GM12874 (cell line): ENCODE measurements at regions not wholly inside any gene's neighbourhood (a gene's known extent, or its start where the extent isn't known, plus 50 kb on each side); places are given as distances from the start of the nearest gene placed in this dataset.

ENCODE experiments used
- CTCF ChIP-seq: IDR thresholded peaks from 2 replicates; pipeline ENCODE4 v1.5.1; 2011; ENCODE audit warnings: low read depth, mild to moderate bottlenecking, control low read depth, low read length, moderate library complexity; ENCODE audit not compliant: insufficient read depth

- no peak for TF ChIP-seq CTCF
These were observed 150.7 kb upstream of the KLF7 start for GRCh38 chr2:207316484-207316883.

GRCh38 chr2:207316906-207317305, 151.2 kb upstream of the KLF7 start:
- no peak for TF ChIP-seq CTCF

- no peak for TF ChIP-seq CTCF
These were observed 151.7 kb upstream of the KLF7 start for GRCh38 chr2:207317378-207317984.

- TF ChIP-seq CTCF, result no peak
These were observed 152.5 kb upstream of the KLF7 start for GRCh38 chr2:207318181-207318628.

- TF ChIP-seq CTCF, result no peak
These were observed 153.6 kb upstream of the KLF7 start for GRCh38 chr2:207319316-207319715.

GRCh38 chr2:207320381-207321159, 154.8 kb upstream of the KLF7 start:
- TF ChIP-seq CTCF, result no peak

GRCh38 chr2:207321514-207321913, 155.8 kb upstream of the KLF7 start:
- no peak for TF ChIP-seq CTCF
